HG03558 (cell line): ENCODE measurements at regions not wholly inside any gene's neighbourhood (a gene's known extent, or its start where the extent isn't known, plus 50 kb on each side); places are given as distances from the start of the nearest gene placed in this dataset.

ENCODE experiments used
- ATAC-seq: cut with Tn5 transposase; IDR thresholded peaks from one replicate; pipeline ENCODE4 v1.9.1; 2021; ENCODE audit warnings: moderate number of reproducible peaks; ENCODE audit not compliant: unreplicated experiment; ENCODE audit errors: extremely low read depth

- ATAC-seq = no peak
Observed at GRCh38 chr4:23674694-23675093, 215.2 kb downstream of the PPARGC1A start.

GRCh38 chr4:23667659-23668058 is 222.2 kb downstream of the PPARGC1A start:
- no peak for ATAC-seq

- ATAC-seq = no peak
Observed at GRCh38 chr4:23660865-23661264, 229.0 kb downstream of the PPARGC1A start.

DNA sequence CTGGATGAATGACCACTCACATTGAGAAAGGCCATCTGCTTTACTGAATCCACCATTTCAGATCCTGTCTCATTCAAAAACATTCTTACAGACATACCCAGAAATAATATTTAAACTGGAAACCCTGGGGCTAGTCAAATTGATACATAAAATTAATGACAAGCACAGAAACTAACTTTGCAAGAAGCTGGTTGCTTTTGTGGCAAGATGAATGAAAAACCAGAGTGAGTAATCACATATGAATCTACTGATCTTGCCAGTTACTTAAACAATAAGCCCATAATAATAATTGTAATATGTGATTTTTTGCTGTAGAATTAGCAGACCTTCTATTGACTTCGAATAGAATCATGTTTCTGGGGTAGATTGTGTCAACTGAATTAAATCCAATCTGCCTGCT is 235.1 kb downstream of the PPARGC1A start:
- no peak for ATAC-seq

DNA sequence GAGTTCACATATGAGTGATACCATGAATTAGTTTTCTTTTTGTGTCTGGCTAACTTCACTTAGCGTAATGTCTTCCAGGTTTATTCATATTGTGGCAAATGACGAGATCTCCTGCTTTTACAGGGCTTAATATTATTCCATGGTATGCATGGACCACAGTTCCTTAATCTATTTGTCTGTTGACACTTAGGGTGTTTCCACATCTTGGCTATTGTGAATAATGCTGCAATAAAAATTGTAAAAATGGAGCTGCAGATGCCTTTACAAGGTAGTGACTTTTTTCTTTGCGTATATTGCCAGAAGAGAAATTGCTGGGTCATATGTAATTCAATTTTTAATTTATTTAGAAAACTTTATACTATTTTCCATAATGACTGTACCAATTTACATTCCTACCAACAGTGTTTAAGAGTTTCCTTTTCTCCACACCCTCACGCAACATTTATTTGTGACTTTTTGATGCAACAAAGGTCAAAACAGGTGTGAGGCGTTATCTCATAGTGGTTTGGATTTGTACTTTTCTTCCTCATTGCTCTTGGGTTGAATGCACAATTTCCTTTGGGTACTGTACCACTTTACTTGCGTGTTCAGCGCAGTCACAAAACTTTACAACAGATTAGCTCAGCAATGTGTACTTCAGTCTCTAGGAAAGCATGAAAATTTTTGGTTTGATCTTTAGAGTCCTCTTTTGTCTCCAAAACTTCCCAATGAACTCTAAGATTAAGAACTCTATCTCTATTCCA is 240.8 kb downstream of the PPARGC1A start:
- no peak for ATAC-seq

DNA sequence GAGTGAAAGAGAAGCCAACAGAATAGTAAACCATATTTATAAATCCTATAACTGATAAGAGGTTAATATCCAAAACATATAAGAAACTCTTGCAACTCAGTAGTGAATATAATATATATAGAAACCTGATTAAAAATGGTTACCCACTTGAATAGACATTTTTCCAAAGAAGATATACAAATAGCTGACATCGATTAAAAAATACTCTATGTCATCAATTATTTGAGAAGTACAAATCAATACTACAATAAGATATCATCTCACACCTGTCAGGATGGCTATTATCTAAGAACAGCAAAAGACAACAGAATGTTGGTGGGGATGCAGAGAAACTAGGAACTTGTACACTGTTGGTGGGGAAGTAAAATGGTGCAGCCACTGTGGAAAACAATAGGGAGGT is 254.4 kb downstream of the PPARGC1A start:
- no peak for ATAC-seq

DNA sequence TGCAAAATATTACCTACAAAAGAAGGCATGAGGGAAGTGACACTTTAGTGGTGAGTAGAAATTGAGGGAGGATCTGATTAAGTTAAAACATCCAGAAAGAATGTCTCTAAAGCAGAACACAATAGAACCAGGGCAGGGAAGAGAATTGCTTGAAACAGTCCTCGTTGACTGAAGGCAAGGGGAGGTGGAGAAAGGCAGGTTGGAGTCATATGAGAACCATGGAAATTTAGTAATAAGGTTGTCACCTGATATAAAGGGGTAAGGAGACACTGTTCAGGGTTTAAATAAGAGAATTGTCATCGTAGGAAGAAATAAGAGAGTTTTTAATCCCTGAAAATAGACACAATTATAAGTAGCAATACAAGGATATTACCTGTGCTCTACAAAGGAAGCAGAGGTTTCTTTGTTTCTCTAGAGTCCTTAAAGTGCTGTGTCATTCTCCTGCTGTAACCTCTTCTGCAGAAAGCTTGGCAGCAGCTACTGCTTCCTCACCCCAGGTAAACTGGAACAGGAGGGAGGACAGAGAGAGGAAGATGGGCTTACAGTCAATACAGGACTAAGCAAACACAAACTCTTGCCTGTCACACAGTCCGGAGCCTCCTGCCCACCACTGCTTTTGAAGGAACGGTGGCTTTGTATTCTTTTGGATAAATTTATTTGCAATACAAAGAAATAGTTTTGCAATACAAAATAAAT is 258.4 kb downstream of the PPARGC1A start:
- no peak for ATAC-seq

DNA sequence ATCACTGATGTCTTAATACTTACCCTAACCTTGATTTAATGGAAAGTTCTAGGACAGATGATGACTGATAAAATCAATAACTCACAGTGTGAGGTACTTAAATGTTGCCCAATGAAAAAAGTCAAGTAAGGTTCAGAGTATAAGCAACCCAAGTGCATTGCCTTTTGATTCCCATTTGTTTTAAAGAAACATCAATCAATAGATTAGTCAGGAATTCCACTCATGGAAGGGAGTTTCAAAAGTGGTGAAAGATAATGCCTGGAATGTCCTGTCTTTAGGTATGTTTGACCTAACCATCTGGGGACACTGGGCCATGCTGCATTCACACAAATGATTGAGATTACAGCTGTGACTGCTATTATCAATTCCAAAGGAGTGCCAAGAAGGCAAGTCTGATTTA is 259.7 kb downstream of the PPARGC1A start:
- ATAC-seq = no peak

GRCh38 chr4:23629421-23629820 is 260.4 kb downstream of the PPARGC1A start:
- ATAC-seq = no peak

- no peak for ATAC-seq
Observed at GRCh38 chr4:23614284-23614892, 275.5 kb downstream of the PPARGC1A start.

DNA sequence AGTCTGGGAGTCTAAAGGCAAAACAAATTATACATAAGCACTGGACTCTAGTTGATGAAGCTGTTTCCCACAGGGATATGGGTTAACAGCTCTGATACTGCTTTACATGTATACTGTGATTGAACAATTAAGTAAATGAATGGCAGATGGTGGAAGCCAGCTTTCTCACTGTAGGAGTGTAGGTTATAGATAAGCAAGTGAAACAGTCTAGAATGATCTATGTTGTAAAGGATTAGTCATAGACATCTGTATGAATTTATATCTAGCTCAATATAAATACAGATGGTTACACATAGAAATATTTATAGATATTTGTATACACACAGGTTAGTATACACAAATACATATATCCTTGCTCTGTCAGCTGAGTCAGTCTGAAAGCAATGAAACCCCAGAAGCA is 276.1 kb downstream of the PPARGC1A start:
- no peak for ATAC-seq

GRCh38 chr4:23602720-23603119 is 287.1 kb downstream of the PPARGC1A start:
- no peak for ATAC-seq

DNA sequence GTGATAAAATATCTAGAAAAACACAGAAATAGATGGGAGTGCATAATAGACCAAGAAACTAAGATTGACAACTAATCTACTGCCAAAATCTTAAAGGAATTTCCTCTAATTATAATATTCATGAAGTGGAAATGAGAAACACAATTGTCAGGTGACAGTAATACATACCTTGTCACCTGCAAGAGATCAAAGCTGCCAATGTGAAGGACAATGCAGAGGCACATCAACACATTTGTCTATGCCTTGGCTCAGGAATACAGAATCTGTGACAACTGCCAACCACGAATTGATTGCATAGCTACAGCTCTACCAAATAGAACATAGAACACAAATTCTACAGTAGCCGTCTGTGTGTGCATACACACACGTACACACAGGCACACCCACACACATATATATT is 295.7 kb downstream of the PPARGC1A start:
- no peak for ATAC-seq

DNA sequence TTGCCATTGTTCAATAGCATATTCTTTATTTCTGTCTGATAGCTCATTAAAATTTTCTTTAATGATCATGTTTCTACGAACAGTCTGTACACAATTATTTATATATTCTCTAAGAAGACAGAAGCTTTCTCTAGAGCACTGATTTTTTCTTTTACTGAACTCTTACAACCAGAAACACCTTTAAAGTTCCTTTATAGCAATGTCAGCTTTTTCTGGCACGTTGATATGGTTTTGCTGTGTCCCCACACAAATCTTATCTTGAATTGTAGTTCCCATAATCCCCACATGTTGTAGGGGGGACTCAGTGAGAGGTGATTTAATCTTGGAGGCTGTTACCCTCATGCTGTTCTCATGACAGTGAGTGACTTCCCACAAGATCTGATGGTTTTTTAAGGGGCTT is 299.4 kb downstream of the PPARGC1A start:
- no peak for ATAC-seq

GRCh38 chr4:23584024-23584423 is 305.8 kb downstream of the PPARGC1A start:
- no peak for ATAC-seq

GRCh38 chr4:23582671-23583070 is 307.2 kb downstream of the PPARGC1A start:
- no peak for ATAC-seq

DNA sequence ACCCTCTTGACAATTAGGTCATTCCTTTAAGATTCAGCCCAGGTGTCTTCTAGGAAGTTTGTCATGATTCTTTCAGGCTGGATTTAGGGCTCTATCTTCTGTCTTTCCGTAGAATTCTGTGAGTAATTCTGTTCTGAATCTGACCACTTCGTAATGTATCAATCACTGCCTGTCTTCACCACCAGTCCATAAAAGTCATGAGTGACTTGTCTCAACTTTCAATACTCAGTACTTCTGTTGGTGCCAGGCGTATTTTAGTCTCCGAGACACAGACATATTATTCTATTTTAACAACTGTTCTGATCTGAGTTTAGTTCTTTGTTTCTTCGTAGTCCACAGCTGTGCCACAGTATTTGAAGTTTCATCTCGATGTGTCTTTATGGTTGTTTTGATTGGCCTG is 310.7 kb downstream of the PPARGC1A start:
- ATAC-seq = no peak

DNA sequence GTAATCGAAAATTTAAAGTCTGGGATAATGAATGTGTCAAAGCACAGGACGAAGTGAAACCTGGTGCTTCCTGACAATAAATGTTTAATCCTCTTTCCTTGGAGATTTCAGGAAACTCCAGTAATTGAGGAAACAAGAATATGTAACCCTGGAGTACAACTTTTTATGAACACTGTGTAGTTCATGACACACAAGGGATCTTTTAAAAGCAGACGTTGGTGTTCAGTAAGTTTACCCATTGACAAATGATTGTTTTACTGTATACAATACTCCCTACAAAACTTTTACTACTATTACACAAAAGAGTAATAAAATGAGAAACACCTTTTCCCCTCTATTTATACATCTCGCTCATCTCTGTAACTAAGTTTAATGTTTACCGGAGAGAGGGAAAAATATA is 312.4 kb downstream of the PPARGC1A start:
- no peak for ATAC-seq

DNA sequence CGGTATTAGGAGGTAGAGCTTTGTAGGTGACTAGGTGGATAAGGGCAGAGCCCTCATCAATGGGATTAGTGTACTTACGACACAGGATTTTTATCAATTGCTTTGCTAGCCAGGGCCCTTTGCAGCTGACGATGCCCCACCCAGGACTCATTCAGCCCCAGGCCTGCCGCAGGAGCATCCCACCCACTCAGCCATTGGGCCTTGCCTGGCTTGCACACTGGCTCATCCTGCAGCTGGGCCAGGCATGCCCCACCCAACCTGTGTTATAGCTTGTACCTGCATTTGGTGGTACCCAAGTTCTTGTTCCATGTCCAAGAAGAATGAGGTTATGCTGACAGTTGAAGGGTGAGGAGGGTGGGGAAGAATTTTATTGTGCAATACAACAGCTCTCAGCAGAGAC is 317.5 kb downstream of the PPARGC1A start:
- no peak for ATAC-seq

- ATAC-seq = no peak
Observed at GRCh38 chr4:23567338-23567737, 322.5 kb downstream of the PPARGC1A start.

- ATAC-seq = no peak
Observed at GRCh38 chr4:23560748-23561147, 329.1 kb downstream of the PPARGC1A start.

DNA sequence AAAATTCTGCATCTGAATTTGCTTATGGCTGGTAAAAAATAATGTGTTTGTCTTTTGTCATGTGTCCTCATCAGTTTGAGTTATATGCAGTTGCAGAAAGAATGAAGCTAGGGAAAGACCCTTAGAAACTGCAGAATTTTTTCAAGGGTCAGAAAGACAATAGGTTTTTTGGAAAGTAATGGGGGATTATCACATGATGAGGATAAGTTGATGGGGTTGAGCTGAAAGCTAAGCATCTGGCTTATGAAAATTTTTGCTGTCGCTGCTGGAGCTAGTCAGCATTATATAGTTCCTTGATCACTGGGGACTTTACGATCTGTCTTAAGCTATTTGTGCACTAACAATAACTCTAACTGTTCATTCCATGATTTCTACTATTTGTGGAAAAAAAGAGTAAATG is 331.7 kb downstream of the PPARGC1A start:
- no peak for ATAC-seq
